ENCODE measurements at regions not wholly inside any gene's neighbourhood (a gene's known extent, or its start where the extent isn't known, plus 50 kb on each side); places are given as distances from the start of the nearest gene placed in this dataset.
A peak's percentile ranks its signal among the peaks of the same experiment; 100 is the strongest.

DNA sequence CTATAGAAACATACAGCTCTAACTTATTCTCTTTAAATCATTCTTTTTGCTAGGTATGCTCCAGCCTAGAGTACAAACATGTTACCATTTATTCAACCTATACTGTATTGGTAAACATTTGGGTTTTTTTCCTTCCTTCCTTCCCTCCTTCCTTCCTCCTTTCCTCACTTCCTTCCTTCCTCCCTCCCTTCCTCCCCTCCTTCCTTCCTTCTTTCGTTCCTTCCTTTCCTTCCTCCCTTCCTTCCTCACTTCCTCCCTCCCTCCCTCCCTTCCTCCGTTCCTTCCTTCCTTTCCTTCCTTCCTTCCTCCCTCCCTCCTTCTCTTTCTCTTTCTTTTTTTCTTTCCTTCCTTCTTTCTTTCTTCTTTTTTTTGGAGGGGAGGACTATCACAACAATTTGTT lies 286.7 kb upstream of the PRKCQ start:
- peak; percentile 75 for TF ChIP-seq ZNF366 (tag by site-specific recombination; conservative IDR thresholded peaks at IDR 0.05)
- no peak for TF ChIP-seq ZNF223 (tag by site-specific recombination; IDR thresholded peaks at IDR 0.05)
- no peaks in the 10 kb centered on the region for H3K4me1 ChIP-seq (ENCODE audit: control insufficient read depth, insufficient read depth, low read length)
- no peaks in the 10 kb centered on the region for H3K9me3 ChIP-seq (ENCODE audit: control insufficient read depth, insufficient read depth, low read depth, low read length)
- ChIA-PET CTCF (interaction anchor here (0.7 kb wide), 1 partner anchor 889 kb away, joined by 4 read pairs; no protein-coding TSS in a partner anchor), POLR2A (no interaction called here)
- H3K27ac ChIP-seq (ENCODE audit: extremely low read depth, low read depth, low read length), result no peak overlapping the region
- no peak overlapping the region for H3K4me3 ChIP-seq (ENCODE audit: low read depth, low read length)
- H3K36me3 ChIP-seq (ENCODE audit: control insufficient read depth in 2 of 2, insufficient read depth in 1 of 2, low read length in 2 of 2), result no peaks in the 10 kb centered on the region

DNA sequence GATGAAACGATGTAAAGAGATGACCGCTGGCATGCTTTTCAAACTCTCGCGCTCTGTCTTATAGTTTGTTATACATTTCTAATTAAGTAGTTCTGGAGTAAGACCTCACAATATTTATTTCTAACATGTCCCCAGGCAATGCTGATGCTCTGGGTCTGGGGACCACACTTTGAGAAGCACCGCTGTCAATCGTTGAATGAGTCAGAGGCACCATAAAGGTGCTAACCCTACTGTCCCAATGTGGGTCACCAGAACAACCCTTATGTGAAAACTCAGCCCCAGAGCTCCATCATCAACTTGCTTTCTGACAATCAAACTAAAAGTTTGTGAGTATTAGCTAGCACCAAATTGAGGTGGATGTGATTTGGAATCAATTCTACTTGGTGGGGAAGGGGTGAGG lies 284.1 kb upstream of the PRKCQ start:
- Histone ChIP-seq H3K27ac (ENCODE audit: extremely low read depth, low read depth, low read length) (no peak overlapping the region), H3K36me3 (ENCODE audit: control insufficient read depth in 2 of 2, insufficient read depth in 1 of 2, low read length in 2 of 2) (no peaks in the 10 kb centered on the region), H3K4me1 (ENCODE audit: control insufficient read depth, insufficient read depth, low read length) (no peaks in the 10 kb centered on the region), H3K4me3 (ENCODE audit: low read depth, low read length) (no peak overlapping the region), H3K9me3 (ENCODE audit: control insufficient read depth, insufficient read depth, low read depth, low read length) (no peaks in the 10 kb centered on the region)
- ChIA-PET POLR2A (no interaction called here), CTCF (interaction anchor here (0.5 kb wide), 1 partner anchor 162 kb away, joined by 3 read pairs; no protein-coding TSS in a partner anchor)
- TF ChIP-seq KLF16 (tag by site-specific recombination; IDR thresholded peaks at IDR 0.05), result no peak
- no peak for TF ChIP-seq ZNF548 (tag by site-specific recombination; IDR thresholded peaks at IDR 0.05)
- TF ChIP-seq ZNF157 (tag by site-specific recombination; IDR thresholded peaks at IDR 0.05), result no peak
- no peak for TF ChIP-seq ZNF24 (tag by site-specific recombination; IDR thresholded peaks at IDR 0.05)
- TF ChIP-seq, protein P1, sequence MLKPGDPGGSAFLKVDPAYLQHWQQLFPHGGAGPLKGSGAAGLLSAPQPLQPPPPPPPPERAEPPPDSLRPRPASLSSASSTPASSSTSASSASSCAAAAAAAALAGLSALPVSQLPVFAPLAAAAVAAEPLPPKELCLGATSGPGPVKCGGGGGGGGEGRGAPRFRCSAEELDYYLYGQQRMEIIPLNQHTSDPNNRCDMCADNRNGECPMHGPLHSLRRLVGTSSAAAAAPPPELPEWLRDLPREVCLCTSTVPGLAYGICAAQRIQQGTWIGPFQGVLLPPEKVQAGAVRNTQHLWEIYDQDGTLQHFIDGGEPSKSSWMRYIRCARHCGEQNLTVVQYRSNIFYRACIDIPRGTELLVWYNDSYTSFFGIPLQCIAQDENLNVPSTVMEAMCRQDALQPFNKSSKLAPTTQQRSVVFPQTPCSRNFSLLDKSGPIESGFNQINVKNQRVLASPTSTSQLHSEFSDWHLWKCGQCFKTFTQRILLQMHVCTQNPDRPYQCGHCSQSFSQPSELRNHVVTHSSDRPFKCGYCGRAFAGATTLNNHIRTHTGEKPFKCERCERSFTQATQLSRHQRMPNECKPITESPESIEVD (tag by site-specific recombination; IDR thresholded peaks at IDR 0.05), result no peak
- no peak for TF ChIP-seq ZBTB21 (tag by site-specific recombination; IDR thresholded peaks at IDR 0.05)
- TF ChIP-seq ZNF621 (tag by site-specific recombination; IDR thresholded peaks at IDR 0.05), result no peak
- TF ChIP-seq ZNF843 (tag by site-specific recombination; IDR thresholded peaks at IDR 0.05), result no peak
- TF ChIP-seq ZNF623 (tag by site-specific recombination; IDR thresholded peaks at IDR 0.05), result no peak
- no peak for TF ChIP-seq ZNF214 (tag by site-specific recombination; IDR thresholded peaks at IDR 0.05; ENCODE audit: borderline replicate concordance)

- no peaks in the 10 kb centered on the region for H3K36me3 ChIP-seq (ENCODE audit: control insufficient read depth in 2 of 2, insufficient read depth in 1 of 2, low read length in 2 of 2)
- H3K4me1 ChIP-seq (ENCODE audit: control insufficient read depth, insufficient read depth, low read length), result no peaks in the 10 kb centered on the region
- H3K9me3 ChIP-seq (ENCODE audit: control insufficient read depth, insufficient read depth, low read depth, low read length), result no peaks in the 10 kb centered on the region
- CTCF ChIA-PET, result no interaction called here
- POLR2A ChIA-PET, result no interaction called here
- H3K4me3 ChIP-seq (ENCODE audit: low read depth, low read length), result no peak overlapping the region
- H3K27ac ChIP-seq (ENCODE audit: extremely low read depth, low read depth, low read length), result no peak overlapping the region
- TF ChIP-seq ZBTB1 (tag by site-specific recombination; IDR thresholded peaks at IDR 0.05) (no peak), ZNF670 (tag by site-specific recombination; IDR thresholded peaks at IDR 0.05; ENCODE audit: low read depth) (no peak), ZNF146 (tag by site-specific recombination; IDR thresholded peaks at IDR 0.05) (no peak), ZNF354C (tag by site-specific recombination; IDR thresholded peaks at IDR 0.05; ENCODE audit: borderline replicate concordance, low read depth) (no peak), ZNF514 (tag by site-specific recombination; IDR thresholded peaks at IDR 0.05) (no peak), ZNF324 (tag by site-specific recombination; IDR thresholded peaks at IDR 0.05) (no peak), ZBTB48 (tag by site-specific recombination; IDR thresholded peaks at IDR 0.05) (no peak), ZFP41 (tag by site-specific recombination; IDR thresholded peaks at IDR 0.05; ENCODE audit: borderline replicate concordance) (no peak), KLF7 (tag by site-specific recombination; IDR thresholded peaks at IDR 0.05; ENCODE audit: borderline replicate concordance) (no peak), ZNF571 (tag by site-specific recombination; IDR thresholded peaks at IDR 0.05) (no peak), ZNF24 (tag by site-specific recombination; IDR thresholded peaks at IDR 0.05) (no peak), ZBTB21 (tag by site-specific recombination; IDR thresholded peaks at IDR 0.05) (no peak), REST (tag by site-specific recombination; IDR thresholded peaks at IDR 0.05) (no peak), ZSCAN23 (tag by site-specific recombination; IDR thresholded peaks at IDR 0.05) (no peak)
- TF ChIP-seq, protein P2, sequence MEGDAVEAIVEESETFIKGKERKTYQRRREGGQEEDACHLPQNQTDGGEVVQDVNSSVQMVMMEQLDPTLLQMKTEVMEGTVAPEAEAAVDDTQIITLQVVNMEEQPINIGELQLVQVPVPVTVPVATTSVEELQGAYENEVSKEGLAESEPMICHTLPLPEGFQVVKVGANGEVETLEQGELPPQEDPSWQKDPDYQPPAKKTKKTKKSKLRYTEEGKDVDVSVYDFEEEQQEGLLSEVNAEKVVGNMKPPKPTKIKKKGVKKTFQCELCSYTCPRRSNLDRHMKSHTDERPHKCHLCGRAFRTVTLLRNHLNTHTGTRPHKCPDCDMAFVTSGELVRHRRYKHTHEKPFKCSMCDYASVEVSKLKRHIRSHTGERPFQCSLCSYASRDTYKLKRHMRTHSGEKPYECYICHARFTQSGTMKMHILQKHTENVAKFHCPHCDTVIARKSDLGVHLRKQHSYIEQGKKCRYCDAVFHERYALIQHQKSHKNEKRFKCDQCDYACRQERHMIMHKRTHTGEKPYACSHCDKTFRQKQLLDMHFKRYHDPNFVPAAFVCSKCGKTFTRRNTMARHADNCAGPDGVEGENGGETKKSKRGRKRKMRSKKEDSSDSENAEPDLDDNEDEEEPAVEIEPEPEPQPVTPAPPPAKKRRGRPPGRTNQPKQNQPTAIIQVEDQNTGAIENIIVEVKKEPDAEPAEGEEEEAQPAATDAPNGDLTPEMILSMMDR (tag by site-specific recombination; IDR thresholded peaks at IDR 0.05), result no peak
- TF ChIP-seq, protein P3, sequence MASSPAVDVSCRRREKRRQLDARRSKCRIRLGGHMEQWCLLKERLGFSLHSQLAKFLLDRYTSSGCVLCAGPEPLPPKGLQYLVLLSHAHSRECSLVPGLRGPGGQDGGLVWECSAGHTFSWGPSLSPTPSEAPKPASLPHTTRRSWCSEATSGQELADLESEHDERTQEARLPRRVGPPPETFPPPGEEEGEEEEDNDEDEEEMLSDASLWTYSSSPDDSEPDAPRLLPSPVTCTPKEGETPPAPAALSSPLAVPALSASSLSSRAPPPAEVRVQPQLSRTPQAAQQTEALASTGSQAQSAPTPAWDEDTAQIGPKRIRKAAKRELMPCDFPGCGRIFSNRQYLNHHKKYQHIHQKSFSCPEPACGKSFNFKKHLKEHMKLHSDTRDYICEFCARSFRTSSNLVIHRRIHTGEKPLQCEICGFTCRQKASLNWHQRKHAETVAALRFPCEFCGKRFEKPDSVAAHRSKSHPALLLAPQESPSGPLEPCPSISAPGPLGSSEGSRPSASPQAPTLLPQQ (tag by site-specific recombination; IDR thresholded peaks at IDR 0.05), result no peak
Observed at GRCh38 chr10:6863381-6863780, 283.3 kb upstream of the PRKCQ start.

Data from HEK293 (cell line).